A549 (cell line): ENCODE measurements at regions not wholly inside any gene's neighbourhood (a gene's known extent, or its start where the extent isn't known, plus 50 kb on each side); places are given as distances from the start of the nearest gene placed in this dataset.

Experiments
- CTCF ChIP-seq: fragments of >200 bp; sonication (Bioruptor Twin); formaldehyde crosslinking; IDR thresholded peaks from 3 replicates; pipeline ENCODE4 v1.5.1; 2016
- MAZ ChIP-seq: fragments of 150-350 bp; IDR thresholded peaks from 2 replicates; pipeline ENCODE4 v1.6.1; 2014; ENCODE audit warnings: antibody characterized with exemption, low read depth, low read length, borderline replicate concordance
- NFE2L2 ChIP-seq: fragments of 150-350 bp; conservative IDR thresholded peaks from 2 replicates; pipeline ENCODE4 v1.6.1; 2014; ENCODE audit warnings: low read length
- POLR2A ChIP-seq: IDR thresholded peaks from 2 replicates; pipeline ENCODE4 v1.6.1; 2012; ENCODE audit warnings: mild to moderate bottlenecking, low read length
- POLR2AphosphoS2 ChIP-seq: conservative IDR thresholded peaks from 2 replicates; pipeline ENCODE4 v1.6.1; 2012; ENCODE audit warnings: low read length, improper control_type of control experiment, inconsistent platforms
- RAD21 ChIP-seq, 2 experiments: fragments of >200 bp in 1 of 2; sonication (Bioruptor Twin) in 1 of 2; formaldehyde crosslinking in 1 of 2; IDR thresholded peaks in 1 of 2; conservative IDR thresholded peaks in 1 of 2; 2 replicates in 1 of 2; 3 replicates in 1 of 2; pipeline ENCODE4 v1.6.1; 2012 to 2018; ENCODE audit warnings: inconsistent platforms in 1 of 2
- TF ChIP-seq, protein P1 (sequence below): fragments of 250-450 bp; sonication (Bioruptor Pico); IDR thresholded peaks from 2 replicates; pipeline ENCODE4 v1.5.0; 2021; ENCODE audit warnings: mild to moderate bottlenecking, moderate library complexity, borderline replicate concordance

DNA sequence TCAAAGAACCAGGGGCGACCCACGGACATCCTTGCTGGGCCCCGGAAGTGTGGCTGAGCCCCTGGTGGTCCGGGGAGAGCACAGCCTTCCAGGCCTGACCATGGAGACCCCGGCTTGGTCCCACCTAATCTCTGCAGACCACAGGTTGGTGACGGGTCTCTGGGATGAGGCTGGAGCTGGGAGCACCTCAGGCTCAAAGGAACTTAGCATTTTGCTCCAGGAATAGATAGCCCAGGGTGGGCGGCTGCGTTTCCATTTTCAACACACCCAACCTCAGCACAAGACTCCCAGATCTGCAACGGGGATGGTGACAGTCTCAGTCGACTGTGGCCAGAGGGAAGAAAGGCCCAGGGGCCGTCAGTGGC is 58.5 kb downstream of the FOXL3 start:
- TF ChIP-seq RAD21 (conservative IDR thresholded peaks at IDR 0.05 in 1 of 2, IDR thresholded peaks at IDR 0.05 in 1 of 2) (no peak), POLR2AphosphoS2 (no peak), MAZ (no peak), CTCF (no peak), POLR2A (no peak), NFE2L2 (no peak)
- TF ChIP-seq, protein P1, sequence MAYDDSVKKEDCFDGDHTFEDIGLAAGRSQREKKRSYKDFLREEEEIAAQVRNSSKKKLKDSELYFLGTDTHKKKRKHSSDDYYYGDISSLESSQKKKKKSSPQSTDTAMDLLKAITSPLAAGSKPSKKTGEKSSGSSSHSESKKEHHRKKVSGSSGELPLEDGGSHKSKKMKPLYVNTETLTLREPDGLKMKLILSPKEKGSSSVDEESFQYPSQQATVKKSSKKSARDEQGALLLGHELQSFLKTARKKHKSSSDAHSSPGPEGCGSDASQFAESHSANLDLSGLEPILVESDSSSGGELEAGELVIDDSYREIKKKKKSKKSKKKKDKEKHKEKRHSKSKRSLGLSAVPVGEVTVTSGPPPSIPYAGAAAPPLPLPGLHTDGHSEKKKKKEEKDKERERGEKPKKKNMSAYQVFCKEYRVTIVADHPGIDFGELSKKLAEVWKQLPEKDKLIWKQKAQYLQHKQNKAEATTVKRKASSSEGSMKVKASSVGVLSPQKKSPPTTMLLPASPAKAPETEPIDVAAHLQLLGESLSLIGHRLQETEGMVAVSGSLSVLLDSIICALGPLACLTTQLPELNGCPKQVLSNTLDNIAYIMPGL (CRISPR knock-in tag): no peak
